ENCODE measurements at regions not wholly inside any gene's neighbourhood (a gene's known extent, or its start where the extent isn't known, plus 50 kb on each side); places are given as distances from the start of the nearest gene placed in this dataset.

DNA sequence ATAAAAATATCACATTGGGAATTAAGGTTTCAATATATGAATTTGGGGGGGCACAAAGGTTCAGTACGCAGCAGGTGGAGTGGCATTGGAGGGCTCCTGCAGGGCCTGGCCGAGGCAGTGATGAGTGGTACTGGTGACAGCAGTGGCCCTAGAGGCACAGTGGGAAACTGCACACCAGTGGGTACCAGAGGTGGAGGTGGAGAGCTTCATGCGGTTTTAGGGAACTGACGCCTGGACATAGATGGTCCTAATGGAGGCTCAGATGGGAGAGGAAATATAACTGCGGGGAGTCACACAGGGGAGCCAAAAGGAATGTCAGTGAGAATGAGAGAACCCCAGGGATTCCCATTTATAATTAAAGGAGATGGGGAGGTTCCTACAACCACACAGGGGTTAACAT lies 156.2 kb downstream of the COG6 start:
- Mint-ChIP-seq H3K4me3 (ENCODE audit: unreplicated experiment) (no peak overlapping the region), H3K27me3 (ENCODE audit: insufficient read depth, unreplicated experiment) (no peaks in the 10 kb centered on the region), H3K9me3 (ENCODE audit: unreplicated experiment) (no peaks in the 10 kb centered on the region), H3K27ac (ENCODE audit: unreplicated experiment) (no peak overlapping the region), H3K4me1 (ENCODE audit: low read depth, unreplicated experiment) (no peaks in the 10 kb centered on the region), H3K36me3 (ENCODE audit: insufficient read depth, unreplicated experiment) (no peaks in the 10 kb centered on the region)
- H3K36me3 ChIP-seq (ENCODE audit: control insufficient read depth, insufficient read depth, low read length) = no peaks in the 10 kb centered on the region
- no peak for DNase-seq
- no peaks in the 10 kb centered on the region for H3K27me3 ChIP-seq (replicated peaks; ENCODE audit: control insufficient read depth, insufficient read depth, low read length)
- ChIA-PET POLR2A (no interaction called here), CTCF (no interaction called here)
- no TSS peak for BruUV-seq (replicated peaks)
- H3K9me3 ChIP-seq = no peaks in the 10 kb centered on the region
- intact Hi-C loops (cut with micrococcal nuclease; ENCODE audit: unreplicated experiment) = no loop called here
- TF ChIP-seq, protein P1, sequence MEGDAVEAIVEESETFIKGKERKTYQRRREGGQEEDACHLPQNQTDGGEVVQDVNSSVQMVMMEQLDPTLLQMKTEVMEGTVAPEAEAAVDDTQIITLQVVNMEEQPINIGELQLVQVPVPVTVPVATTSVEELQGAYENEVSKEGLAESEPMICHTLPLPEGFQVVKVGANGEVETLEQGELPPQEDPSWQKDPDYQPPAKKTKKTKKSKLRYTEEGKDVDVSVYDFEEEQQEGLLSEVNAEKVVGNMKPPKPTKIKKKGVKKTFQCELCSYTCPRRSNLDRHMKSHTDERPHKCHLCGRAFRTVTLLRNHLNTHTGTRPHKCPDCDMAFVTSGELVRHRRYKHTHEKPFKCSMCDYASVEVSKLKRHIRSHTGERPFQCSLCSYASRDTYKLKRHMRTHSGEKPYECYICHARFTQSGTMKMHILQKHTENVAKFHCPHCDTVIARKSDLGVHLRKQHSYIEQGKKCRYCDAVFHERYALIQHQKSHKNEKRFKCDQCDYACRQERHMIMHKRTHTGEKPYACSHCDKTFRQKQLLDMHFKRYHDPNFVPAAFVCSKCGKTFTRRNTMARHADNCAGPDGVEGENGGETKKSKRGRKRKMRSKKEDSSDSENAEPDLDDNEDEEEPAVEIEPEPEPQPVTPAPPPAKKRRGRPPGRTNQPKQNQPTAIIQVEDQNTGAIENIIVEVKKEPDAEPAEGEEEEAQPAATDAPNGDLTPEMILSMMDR (IDR thresholded peaks at IDR 0.05; ENCODE audit: insufficient read depth in 1 of 2, low read depth in 1 of 2, low read length in 1 of 2, severe bottlenecking in 1 of 2, unreplicated experiment in 1 of 2) = no peak
- H3K4me3 ChIP-seq (ENCODE audit: low read depth, low read length) = no peak overlapping the region
- H3K4me1 ChIP-seq = no peaks in the 10 kb centered on the region

DNA sequence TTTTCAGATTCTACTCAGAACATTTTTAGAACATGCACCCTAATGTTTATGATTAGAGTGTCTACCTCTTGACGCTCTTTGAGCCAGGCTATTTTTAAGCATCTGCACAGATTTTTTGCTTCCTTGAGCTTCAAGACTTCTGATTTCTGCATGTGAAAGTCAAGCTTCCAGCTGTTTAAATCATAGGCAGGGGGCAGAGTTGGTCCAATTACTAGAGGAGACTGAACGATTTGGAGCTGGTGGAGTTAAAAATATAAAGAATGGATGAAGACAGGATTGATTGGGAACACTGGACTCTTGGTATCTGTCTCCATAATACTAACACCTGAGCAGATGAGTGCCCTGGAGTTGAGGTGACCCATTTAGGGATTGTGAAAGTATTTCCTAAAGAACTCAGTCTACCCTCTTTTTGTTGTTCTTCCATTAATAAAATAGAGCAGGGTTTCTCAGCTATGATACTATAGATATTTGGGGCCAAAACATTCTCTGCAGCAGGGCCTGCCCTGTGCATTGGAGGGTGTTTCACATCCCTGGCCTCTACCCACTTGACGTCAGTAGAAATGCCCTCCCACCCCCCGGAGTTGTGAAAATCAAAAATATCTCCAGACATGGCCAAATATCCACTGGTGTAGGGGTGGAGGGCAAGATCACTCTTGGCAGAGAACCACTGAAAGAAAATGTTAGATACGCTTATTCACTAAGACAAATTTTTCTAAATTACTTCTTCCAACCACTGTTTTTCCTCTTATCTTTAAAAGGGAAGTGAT lies 160.1 kb downstream of the COG6 start:
- no peak overlapping the region for H3K4me3 Mint-ChIP-seq (ENCODE audit: unreplicated experiment)
- no peak overlapping the region for H3K27ac Mint-ChIP-seq (ENCODE audit: unreplicated experiment)
- Histone ChIP-seq H3K36me3 (ENCODE audit: control insufficient read depth, insufficient read depth, low read length) (no peaks in the 10 kb centered on the region), H3K9me3 (no peaks in the 10 kb centered on the region), H3K4me1 (no peaks in the 10 kb centered on the region), H3K4me3 (ENCODE audit: low read depth, low read length) (no peak overlapping the region), H3K27me3 (replicated peaks; ENCODE audit: control insufficient read depth, insufficient read depth, low read length) (no peaks in the 10 kb centered on the region)
- intact Hi-C loops (cut with micrococcal nuclease; ENCODE audit: unreplicated experiment) = no loop called here
- DNase-seq = no peak
- no peaks in the 10 kb centered on the region for H3K36me3 Mint-ChIP-seq (ENCODE audit: insufficient read depth, unreplicated experiment)
- no peaks in the 10 kb centered on the region for H3K4me1 Mint-ChIP-seq (ENCODE audit: low read depth, unreplicated experiment)
- TF ChIP-seq, protein P1 (IDR thresholded peaks at IDR 0.05; ENCODE audit: insufficient read depth in 1 of 2, low read depth in 1 of 2, low read length in 1 of 2, severe bottlenecking in 1 of 2, unreplicated experiment in 1 of 2) = no peak
- no peaks in the 10 kb centered on the region for H3K9me3 Mint-ChIP-seq (ENCODE audit: unreplicated experiment)
- H3K27me3 Mint-ChIP-seq (ENCODE audit: insufficient read depth, unreplicated experiment) = no peaks in the 10 kb centered on the region
- POLR2A ChIA-PET = no interaction called here
- CTCF ChIA-PET = no interaction called here
- BruUV-seq (replicated peaks) = no TSS peak

DNA sequence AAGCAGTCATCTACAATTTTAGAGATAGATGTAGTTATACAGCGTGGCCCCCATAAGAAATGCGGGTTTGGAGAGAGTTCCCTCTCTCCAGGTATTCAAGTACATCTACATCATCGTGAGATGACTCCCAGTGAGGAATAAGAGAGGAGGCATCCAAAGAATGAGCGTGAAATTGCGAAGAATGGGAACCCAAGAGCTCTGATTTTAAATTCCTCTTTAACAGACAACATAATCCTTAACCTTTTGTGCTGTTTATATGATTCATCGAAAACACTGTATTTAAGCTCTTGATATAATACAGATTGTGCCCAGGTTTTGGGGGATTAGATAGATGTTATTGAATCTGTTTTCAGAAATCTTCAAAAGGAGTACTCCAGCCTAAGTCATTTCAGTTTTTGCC lies 161.5 kb downstream of the COG6 start:
- no peaks in the 10 kb centered on the region for H3K4me1 ChIP-seq
- no peak overlapping the region for H3K4me3 ChIP-seq (ENCODE audit: low read depth, low read length)
- no peaks in the 10 kb centered on the region for H3K4me1 Mint-ChIP-seq (ENCODE audit: low read depth, unreplicated experiment)
- H3K36me3 Mint-ChIP-seq (ENCODE audit: insufficient read depth, unreplicated experiment) = no peaks in the 10 kb centered on the region
- TF ChIP-seq, protein P1 (IDR thresholded peaks at IDR 0.05; ENCODE audit: insufficient read depth in 1 of 2, low read depth in 1 of 2, low read length in 1 of 2, severe bottlenecking in 1 of 2, unreplicated experiment in 1 of 2) = no peak
- H3K27me3 ChIP-seq (replicated peaks; ENCODE audit: control insufficient read depth, insufficient read depth, low read length) = no peaks in the 10 kb centered on the region
- peaks cover 3% of the 10 kb centered on the region for H3K27me3 Mint-ChIP-seq (ENCODE audit: insufficient read depth, unreplicated experiment)
- POLR2A ChIA-PET = no interaction called here
- CTCF ChIA-PET = no interaction called here
- no peak overlapping the region for H3K27ac Mint-ChIP-seq (ENCODE audit: unreplicated experiment)
- no peaks in the 10 kb centered on the region for H3K9me3 ChIP-seq
- no peaks in the 10 kb centered on the region for H3K36me3 ChIP-seq (ENCODE audit: control insufficient read depth, insufficient read depth, low read length)
- DNase-seq = no peak
- no TSS peak for BruUV-seq (replicated peaks)
- intact Hi-C loops (cut with micrococcal nuclease; ENCODE audit: unreplicated experiment) = no loop called here
- no peak overlapping the region for H3K4me3 Mint-ChIP-seq (ENCODE audit: unreplicated experiment)
- H3K9me3 Mint-ChIP-seq (ENCODE audit: unreplicated experiment) = no peaks in the 10 kb centered on the region

Measured in Caco-2 (cell line).